ENCODE measurements at regions not wholly inside any gene's neighbourhood (a gene's known extent, or its start where the extent isn't known, plus 50 kb on each side); places are given as distances from the start of the nearest gene placed in this dataset.
"Not testable (repeated sequence)": the region's sequence is repeated elsewhere in the genome, so short reads cannot be mapped to it uniquely, and the experiment has no call there.

DNA sequence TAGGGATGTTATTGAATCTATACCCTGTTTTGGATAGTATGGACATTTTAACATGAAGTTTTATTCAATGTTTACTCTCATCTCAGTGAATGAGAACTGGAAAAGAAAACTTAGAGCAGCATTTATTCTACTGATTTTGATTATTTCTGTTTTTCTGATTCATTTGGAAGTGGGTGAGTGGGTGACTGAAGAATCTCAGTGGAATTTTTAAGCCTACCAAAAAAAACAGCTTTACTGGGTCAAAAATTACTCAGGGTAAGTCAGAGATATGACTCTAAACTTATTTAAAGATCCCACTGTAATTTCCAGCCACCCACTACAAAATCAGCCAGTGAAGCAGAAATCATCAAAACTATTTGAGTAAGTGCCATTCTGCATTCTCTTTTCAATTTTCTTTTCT, 942.6 kb upstream of the ADAMTS5 start:
- TF ChIP-seq POLR2A (IDR thresholded peaks at IDR 0.05; ENCODE audit: low read length); GATA1 (IDR thresholded peaks at IDR 0.05; ENCODE audit: low read depth, low read length): not testable (repeated sequence)
